Fibroblast of skin of left quadriceps (primary cell): ENCODE measurements at regions not wholly inside any gene's neighbourhood (a gene's known extent, or its start where the extent isn't known, plus 50 kb on each side); places are given as distances from the start of the nearest gene placed in this dataset.

Experiments
- DNase-seq, 2 experiments: peaks; one replicate each; pipeline ENCODE4 v3.0.0-alpha.2; 2013; ENCODE audit warnings: low read depth in 2 of 2

- no peak for DNase-seq
Observed at GRCh38 chr13:74794582-74794981, 660.4 kb upstream of the KLF12 start.

GRCh38 chr13:74794147-74794546 lies 659.9 kb upstream of the KLF12 start:
- no peak for DNase-seq

- no peak for DNase-seq
Observed at GRCh38 chr13:74784959-74785358, 650.8 kb upstream of the KLF12 start.

- DNase-seq: no peak
Observed at GRCh38 chr13:74778946-74779345, 644.7 kb upstream of the KLF12 start.

GRCh38 chr13:74778087-74778486 lies 643.9 kb upstream of the KLF12 start:
- no peak for DNase-seq

- DNase-seq: peak in 1 of 2 experiments; percentile 36
Observed at GRCh38 chr13:74774264-74774663, 640.1 kb upstream of the KLF12 start.

GRCh38 chr13:74773248-74773647 lies 639.0 kb upstream of the KLF12 start:
- DNase-seq: no peak

- DNase-seq: peak; percentile 80 to 81
Observed at GRCh38 chr13:74771964-74772363, 637.8 kb upstream of the KLF12 start.

- DNase-seq: peak; percentile 89
Observed at GRCh38 chr13:74770361-74770760, 636.2 kb upstream of the KLF12 start.

GRCh38 chr13:74769333-74769732 lies 635.1 kb upstream of the KLF12 start:
- no peak for DNase-seq

GRCh38 chr13:74768521-74769085 lies 634.4 kb upstream of the KLF12 start:
- DNase-seq: no peak

- DNase-seq: peak; percentile 55 to 63
Observed at GRCh38 chr13:74767050-74767449, 632.8 kb upstream of the KLF12 start.

GRCh38 chr13:74765955-74766354 lies 631.8 kb upstream of the KLF12 start:
- DNase-seq: no peak

- DNase-seq: peak; percentile 98
Observed at GRCh38 chr13:74761801-74762757, 627.9 kb upstream of the KLF12 start.

- no peak for DNase-seq
Observed at GRCh38 chr13:74758188-74758587, 624.0 kb upstream of the KLF12 start.

GRCh38 chr13:74755065-74755464 lies 620.9 kb upstream of the KLF12 start:
- DNase-seq: no peak

- DNase-seq: no peak
Observed at GRCh38 chr13:74751739-74752138, 617.5 kb upstream of the KLF12 start.

GRCh38 chr13:74747186-74747955 lies 613.2 kb upstream of the KLF12 start:
- no peak for DNase-seq

GRCh38 chr13:74743992-74744391 lies 609.8 kb upstream of the KLF12 start:
- DNase-seq: no peak

GRCh38 chr13:74741732-74742131 lies 607.5 kb upstream of the KLF12 start:
- DNase-seq: no peak

- no peak for DNase-seq
Observed at GRCh38 chr13:74732736-74733385, 598.7 kb upstream of the KLF12 start.

- DNase-seq: no peak
Observed at GRCh38 chr13:74731731-74732130, 597.5 kb upstream of the KLF12 start.
